ENCODE measurements at regions not wholly inside any gene's neighbourhood (a gene's known extent, or its start where the extent isn't known, plus 50 kb on each side); places are given as distances from the start of the nearest gene placed in this dataset.

DNA sequence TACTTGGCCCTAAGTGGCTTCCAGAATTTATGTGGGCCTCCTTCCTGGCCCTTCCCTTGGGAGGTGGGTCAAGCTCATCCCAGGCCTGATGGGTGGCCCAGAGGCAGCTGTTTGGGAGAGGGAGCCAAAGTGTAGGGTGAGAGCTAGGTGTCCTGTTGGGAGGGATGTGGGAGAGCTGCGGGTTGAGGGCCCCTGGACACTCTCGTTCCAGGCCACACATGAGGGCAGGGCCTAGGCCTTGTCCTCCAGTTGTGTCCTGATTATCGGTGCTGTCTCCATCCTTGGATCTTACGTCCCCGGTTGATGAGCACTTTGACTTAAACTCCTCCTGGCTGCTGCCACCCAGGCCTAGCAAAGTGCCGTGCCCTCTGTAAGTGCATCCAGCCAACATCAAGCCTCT, 177.5 kb upstream of the VASH1 start:
- TF ChIP-seq POLR2A (IDR thresholded peaks at IDR 0.05) = no peak
- TF ChIP-seq, protein P1, sequence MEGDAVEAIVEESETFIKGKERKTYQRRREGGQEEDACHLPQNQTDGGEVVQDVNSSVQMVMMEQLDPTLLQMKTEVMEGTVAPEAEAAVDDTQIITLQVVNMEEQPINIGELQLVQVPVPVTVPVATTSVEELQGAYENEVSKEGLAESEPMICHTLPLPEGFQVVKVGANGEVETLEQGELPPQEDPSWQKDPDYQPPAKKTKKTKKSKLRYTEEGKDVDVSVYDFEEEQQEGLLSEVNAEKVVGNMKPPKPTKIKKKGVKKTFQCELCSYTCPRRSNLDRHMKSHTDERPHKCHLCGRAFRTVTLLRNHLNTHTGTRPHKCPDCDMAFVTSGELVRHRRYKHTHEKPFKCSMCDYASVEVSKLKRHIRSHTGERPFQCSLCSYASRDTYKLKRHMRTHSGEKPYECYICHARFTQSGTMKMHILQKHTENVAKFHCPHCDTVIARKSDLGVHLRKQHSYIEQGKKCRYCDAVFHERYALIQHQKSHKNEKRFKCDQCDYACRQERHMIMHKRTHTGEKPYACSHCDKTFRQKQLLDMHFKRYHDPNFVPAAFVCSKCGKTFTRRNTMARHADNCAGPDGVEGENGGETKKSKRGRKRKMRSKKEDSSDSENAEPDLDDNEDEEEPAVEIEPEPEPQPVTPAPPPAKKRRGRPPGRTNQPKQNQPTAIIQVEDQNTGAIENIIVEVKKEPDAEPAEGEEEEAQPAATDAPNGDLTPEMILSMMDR (IDR thresholded peaks at IDR 0.05) = no peak
